GM18499 (cell line): ENCODE measurements at regions not wholly inside any gene's neighbourhood (a gene's known extent, or its start where the extent isn't known, plus 50 kb on each side); places are given as distances from the start of the nearest gene placed in this dataset.

ENCODE experiments used
- ATAC-seq: cut with Tn5 transposase; IDR thresholded peaks from one replicate; pipeline ENCODE4 v1.9.1; 2021; ENCODE audit warnings: moderate number of reproducible peaks; ENCODE audit not compliant: insufficient read depth, unreplicated experiment

- ATAC-seq = no peak
Measured at GRCh38 chr1:208410409-208410808, 166.2 kb upstream of the PLXNA2 start.

GRCh38 chr1:208413006-208413405, 168.8 kb upstream of the PLXNA2 start:
- no peak for ATAC-seq

GRCh38 chr1:208418667-208419066, 174.5 kb upstream of the PLXNA2 start:
- ATAC-seq = no peak

GRCh38 chr1:208419746-208420420, 175.7 kb upstream of the PLXNA2 start:
- no peak for ATAC-seq

GRCh38 chr1:208420696-208421095, 176.5 kb upstream of the PLXNA2 start:
- ATAC-seq = no peak

- no peak for ATAC-seq
Measured at GRCh38 chr1:208421486-208421885, 177.3 kb upstream of the PLXNA2 start.

GRCh38 chr1:208423526-208423925, 179.3 kb upstream of the PLXNA2 start:
- no peak for ATAC-seq

- ATAC-seq = no peak
Measured at GRCh38 chr1:208425096-208425495, 180.9 kb upstream of the PLXNA2 start.

- no peak for ATAC-seq
Measured at GRCh38 chr1:208430220-208430619, 186.0 kb upstream of the PLXNA2 start.

GRCh38 chr1:208431721-208432120, 187.5 kb upstream of the PLXNA2 start:
- ATAC-seq = no peak

GRCh38 chr1:208432346-208432745, 188.2 kb upstream of the PLXNA2 start:
- ATAC-seq = no peak

GRCh38 chr1:208433086-208433485, 188.9 kb upstream of the PLXNA2 start:
- no peak for ATAC-seq

- no peak for ATAC-seq
Measured at GRCh38 chr1:208433971-208434370, 189.8 kb upstream of the PLXNA2 start.

GRCh38 chr1:208437401-208437800, 193.2 kb upstream of the PLXNA2 start:
- no peak for ATAC-seq

GRCh38 chr1:208438112-208438699, 194.0 kb upstream of the PLXNA2 start:
- no peak for ATAC-seq

GRCh38 chr1:208445758-208446203, 201.6 kb upstream of the PLXNA2 start:
- no peak for ATAC-seq

GRCh38 chr1:208446271-208446691, 202.1 kb upstream of the PLXNA2 start:
- ATAC-seq = no peak

GRCh38 chr1:208448425-208448824, 204.2 kb upstream of the PLXNA2 start:
- no peak for ATAC-seq

- no peak for ATAC-seq
Measured at GRCh38 chr1:208449951-208450350, 205.8 kb upstream of the PLXNA2 start.

- ATAC-seq = no peak
Measured at GRCh38 chr1:208450958-208451357, 206.8 kb upstream of the PLXNA2 start.

- ATAC-seq = no peak
Measured at GRCh38 chr1:208455821-208456220, 211.6 kb upstream of the PLXNA2 start.

- no peak for ATAC-seq
Measured at GRCh38 chr1:208456487-208456886, 212.3 kb upstream of the PLXNA2 start.
